ENCODE measurements at regions not wholly inside any gene's neighbourhood (a gene's known extent, or its start where the extent isn't known, plus 50 kb on each side); places are given as distances from the start of the nearest gene placed in this dataset.
"Not testable (repeated sequence)": the region's sequence is repeated elsewhere in the genome, so short reads cannot be mapped to it uniquely, and the experiment has no call there.

- DNase-seq (ENCODE audit: low spot score) = no peak
These were observed 440.4 kb downstream of the HINT1 start for GRCh38 chr5:130724658-130725057.

GRCh38 chr5:130720355-130720754, 444.7 kb downstream of the HINT1 start:
- DNase-seq (ENCODE audit: low spot score) = peak; percentile 16

GRCh38 chr5:130715541-130715940, 449.5 kb downstream of the HINT1 start:
- DNase-seq (ENCODE audit: low spot score) = no peak

GRCh38 chr5:130714200-130714599, 450.9 kb downstream of the HINT1 start:
- DNase-seq (ENCODE audit: low spot score) = no peak

GRCh38 chr5:130712324-130712723, 452.7 kb downstream of the HINT1 start:
- DNase-seq (ENCODE audit: low spot score) = no peak

- no peak for DNase-seq (ENCODE audit: low spot score)
These were observed 454.5 kb downstream of the HINT1 start for GRCh38 chr5:130710596-130710995.

GRCh38 chr5:130708754-130709153, 456.3 kb downstream of the HINT1 start:
- DNase-seq (ENCODE audit: low spot score) = no peak

GRCh38 chr5:130706696-130707095, 458.4 kb downstream of the HINT1 start:
- no peak for DNase-seq (ENCODE audit: low spot score)

GRCh38 chr5:130705368-130705767, 459.7 kb downstream of the HINT1 start:
- DNase-seq (ENCODE audit: low spot score) = no peak

- DNase-seq (ENCODE audit: low spot score) = no peak
These were observed 471.5 kb downstream of the HINT1 start for GRCh38 chr5:130693509-130693908.

- no peak for DNase-seq (ENCODE audit: low spot score)
These were observed 472.3 kb downstream of the HINT1 start for GRCh38 chr5:130692770-130693169.

GRCh38 chr5:130689831-130690230, 475.2 kb downstream of the HINT1 start:
- DNase-seq (ENCODE audit: low spot score) = no peak

- DNase-seq (ENCODE audit: low spot score) = no peak
These were observed 477.8 kb downstream of the HINT1 start for GRCh38 chr5:130687085-130687733.

GRCh38 chr5:130678637-130679036, 486.4 kb downstream of the HINT1 start:
- no peak for DNase-seq (ENCODE audit: low spot score)

GRCh38 chr5:130666462-130666861, 498.6 kb downstream of the HINT1 start:
- no peak for DNase-seq (ENCODE audit: low spot score)

GRCh38 chr5:130652176-130652575, 512.9 kb downstream of the HINT1 start:
- DNase-seq (ENCODE audit: low spot score) = peak; percentile 5

GRCh38 chr5:130651440-130651839, 513.6 kb downstream of the HINT1 start:
- no peak for DNase-seq (ENCODE audit: low spot score)

GRCh38 chr5:130643321-130643720, 521.7 kb downstream of the HINT1 start:
- DNase-seq (ENCODE audit: low spot score) = no peak

- DNase-seq (ENCODE audit: low spot score) = no peak
These were observed 522.6 kb downstream of the HINT1 start for GRCh38 chr5:130642461-130642860.

GRCh38 chr5:130627145-130627544, 537.9 kb downstream of the HINT1 start:
- no peak for DNase-seq (ENCODE audit: low spot score)

GRCh38 chr5:130624805-130625204, 540.3 kb downstream of the HINT1 start:
- DNase-seq (ENCODE audit: low spot score) = no peak

GRCh38 chr5:130616161-130616560, 548.9 kb downstream of the HINT1 start:
- no peak for DNase-seq (ENCODE audit: low spot score)

- DNase-seq (ENCODE audit: low spot score) = no peak
These were observed 559.8 kb downstream of the HINT1 start for GRCh38 chr5:130605234-130605633.

GRCh38 chr5:130596647-130597046, 568.4 kb downstream of the HINT1 start:
- not testable (repeated sequence) for DNase-seq (ENCODE audit: low spot score)

GRCh38 chr5:130580264-130580663, 584.8 kb downstream of the HINT1 start:
- no peak for DNase-seq (ENCODE audit: low spot score)
